SK-N-MC (cell line): ENCODE measurements at regions not wholly inside any gene's neighbourhood (a gene's known extent, or its start where the extent isn't known, plus 50 kb on each side); places are given as distances from the start of the nearest gene placed in this dataset.
"Not testable (repeated sequence)": the region's sequence is repeated elsewhere in the genome, so short reads cannot be mapped to it uniquely, and the experiment has no call there.

Experiments
- DNase-seq: peaks from one replicate; pipeline ENCODE4 v3.0.0-alpha.2; 2011; ENCODE audit warnings: low read depth, low spot score
- H3K27ac ChIP-seq: fragments of 200-600 bp; sonication (generic); 2 replicates; pipeline ENCODE4 v1.5.1; 2016; ENCODE audit warnings: mixed run types
- H3K36me3 ChIP-seq: fragments of 200-600 bp; sonication (generic); 2 replicates; pipeline ENCODE4 v1.6.1; 2017; ENCODE audit warnings: antibody characterized with exemption, low read length, mixed read lengths; ENCODE audit not compliant: insufficient read depth
- H3K4me3 ChIP-seq: fragments of 200-600 bp; sonication (generic); 2 replicates; pipeline ENCODE4 v1.5.1; 2016
- H3K9ac ChIP-seq: fragments of 200-600 bp; sonication (generic); 2 replicates; pipeline ENCODE4 v1.8.0; 2017; ENCODE audit warnings: mixed run types, mixed read lengths; ENCODE audit not compliant: insufficient read length
- H3K9me3 ChIP-seq: fragments of 200-600 bp; sonication (generic); 2 replicates; pipeline ENCODE4 v1.6.1; 2017; ENCODE audit warnings: low read depth, mild to moderate bottlenecking, antibody characterized with exemption, low read length, moderate library complexity, mixed read lengths
- EZH2 ChIP-seq: fragments of 200-600 bp; sonication (generic); IDR thresholded peaks from one replicate; pipeline ENCODE4 v1.6.1; 2017; ENCODE audit warnings: antibody characterized with exemption
- FOXP2 ChIP-seq: optimal IDR thresholded peaks from 2 replicates; pipeline ENCODE3; 2011; ENCODE audit warnings: mild to moderate bottlenecking, moderate library complexity; ENCODE audit not compliant: insufficient read depth; ENCODE audit errors: extremely low read length, control extremely low read depth
- POLR2AphosphoS5 ChIP-seq: IDR thresholded peaks from 2 replicates; pipeline ENCODE4 v1.6.1; 2012; ENCODE audit warnings: mild to moderate bottlenecking, low read depth, low read length, borderline replicate concordance

- no peak for DNase-seq
- no peak overlapping the region for H3K4me3 ChIP-seq
- TF ChIP-seq POLR2AphosphoS5 (no peak), FOXP2 (no peak), EZH2 (no peak)
- H3K36me3 ChIP-seq, result no peaks in the 10 kb centered on the region
- no peaks in the 10 kb centered on the region for H3K9me3 ChIP-seq
- no peak overlapping the region for H3K9ac ChIP-seq
- no peak overlapping the region for H3K27ac ChIP-seq
Observed at GRCh38 chr7:156511426-156511825, 129.1 kb upstream of the RNF32 start.

- H3K4me3 ChIP-seq, result no peak overlapping the region
- DNase-seq, result no peak
- no peak for TF ChIP-seq EZH2
- no peak overlapping the region for H3K27ac ChIP-seq
- no peaks in the 10 kb centered on the region for H3K36me3 ChIP-seq
- no peak overlapping the region for H3K9ac ChIP-seq
- H3K9me3 ChIP-seq, result no peaks in the 10 kb centered on the region
Observed at GRCh38 chr7:156510966-156511365, 129.6 kb upstream of the RNF32 start.

- Histone ChIP-seq H3K36me3 (no peaks in the 10 kb centered on the region), H3K9ac (no peak overlapping the region), H3K4me3 (no peak overlapping the region), H3K27ac (no peak overlapping the region), H3K9me3 (no peaks in the 10 kb centered on the region)
- no peak for DNase-seq
- no peak for TF ChIP-seq FOXP2
- TF ChIP-seq POLR2AphosphoS5, result no peak
- TF ChIP-seq EZH2, result no peak
Observed at GRCh38 chr7:156509216-156509615, 131.4 kb upstream of the RNF32 start.

- no peak overlapping the region for H3K9ac ChIP-seq
- DNase-seq, result no peak
- H3K9me3 ChIP-seq, result no peaks in the 10 kb centered on the region
- TF ChIP-seq FOXP2, result no peak
- TF ChIP-seq POLR2AphosphoS5, result no peak
- TF ChIP-seq EZH2, result no peak
- H3K4me3 ChIP-seq, result no peak overlapping the region
- H3K27ac ChIP-seq, result no peak overlapping the region
- no peaks in the 10 kb centered on the region for H3K36me3 ChIP-seq
Observed at GRCh38 chr7:156505876-156506275, 134.7 kb upstream of the RNF32 start.

- no peaks in the 10 kb centered on the region for H3K9me3 ChIP-seq
- H3K4me3 ChIP-seq, result no peak overlapping the region
- no peak for TF ChIP-seq FOXP2
- TF ChIP-seq POLR2AphosphoS5, result no peak
- no peak for TF ChIP-seq EZH2
- no peak overlapping the region for H3K27ac ChIP-seq
- no peaks in the 10 kb centered on the region for H3K36me3 ChIP-seq
- DNase-seq, result no peak
- no peak overlapping the region for H3K9ac ChIP-seq
Observed at GRCh38 chr7:156504687-156505545, 135.7 kb upstream of the RNF32 start.

- Histone ChIP-seq H3K4me3 (no peak overlapping the region), H3K36me3 (no peaks in the 10 kb centered on the region), H3K27ac (no peak overlapping the region), H3K9me3 (no peaks in the 10 kb centered on the region), H3K9ac (no peak overlapping the region)
- no peak for DNase-seq
- no peak for TF ChIP-seq FOXP2
Observed at GRCh38 chr7:156504006-156504405, 136.6 kb upstream of the RNF32 start.

GRCh38 chr7:156503196-156503595 is 137.4 kb upstream of the RNF32 start:
- no peak overlapping the region for H3K27ac ChIP-seq
- TF ChIP-seq EZH2 (no peak), FOXP2 (no peak), POLR2AphosphoS5 (no peak)
- no peak overlapping the region for H3K4me3 ChIP-seq
- H3K36me3 ChIP-seq, result no peaks in the 10 kb centered on the region
- H3K9ac ChIP-seq, result no peak overlapping the region
- no peaks in the 10 kb centered on the region for H3K9me3 ChIP-seq
- DNase-seq, result no peak

- H3K9ac ChIP-seq, DNase-seq, H3K9me3 ChIP-seq, H3K4me3 ChIP-seq, H3K27ac ChIP-seq, H3K36me3 ChIP-seq: not testable (repeated sequence)
Observed at GRCh38 chr7:156501815-156502214, 138.8 kb upstream of the RNF32 start.

- H3K27ac ChIP-seq, result no peak overlapping the region
- TF ChIP-seq FOXP2 (no peak), POLR2AphosphoS5 (no peak), EZH2 (no peak)
- no peak overlapping the region for H3K4me3 ChIP-seq
- DNase-seq, result no peak
- no peaks in the 10 kb centered on the region for H3K36me3 ChIP-seq
- H3K9ac ChIP-seq, result no peak overlapping the region
- H3K9me3 ChIP-seq, result no peaks in the 10 kb centered on the region
Observed at GRCh38 chr7:156499247-156499881, 141.2 kb upstream of the RNF32 start.
